Fibroblast of lung (primary cell): ENCODE measurements at regions not wholly inside any gene's neighbourhood (a gene's known extent, or its start where the extent isn't known, plus 50 kb on each side); places are given as distances from the start of the nearest gene placed in this dataset.

Experiments used
- EZH2 ChIP-seq: IDR thresholded peaks from 2 replicates; pipeline ENCODE4 v1.5.1; 2012; ENCODE audit warnings: low read length, control low read depth, mild to moderate bottlenecking; ENCODE audit errors: missing control alignments
- TF ChIP-seq, protein P1 (sequence below), 2 donors: IDR thresholded peaks in 1 of 2; conservative IDR thresholded peaks in 1 of 2; 1 replicate in 1 of 2; 2 replicates in 1 of 2; pipeline ENCODE4 v1.5.1; 2011 to 2012; ENCODE audit warnings: low read length in 2 of 2, control low read depth in 1 of 2, inconsistent platforms in 1 of 2, low read depth in 1 of 2, mild to moderate bottlenecking in 1 of 2

DNA sequence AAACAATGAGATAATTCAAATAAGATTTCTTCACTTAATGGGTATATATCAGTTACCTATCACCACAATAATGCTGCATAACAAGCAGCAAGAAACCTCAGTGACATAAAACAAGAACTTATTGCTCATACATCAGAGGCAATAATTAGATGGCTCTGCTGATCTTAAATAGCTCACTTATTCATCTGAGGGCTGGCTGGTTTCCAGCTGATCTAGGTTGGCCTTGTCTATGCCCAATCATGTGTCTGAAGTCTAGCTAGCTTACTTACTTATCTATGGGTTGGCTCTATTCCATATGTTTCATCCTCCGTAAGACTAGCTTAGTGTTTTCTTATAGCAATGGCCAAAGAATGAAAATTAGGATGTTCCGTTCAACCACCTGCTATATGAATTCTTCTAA, 109.4 kb upstream of the AGTR1 start:
- TF ChIP-seq, protein P1, sequence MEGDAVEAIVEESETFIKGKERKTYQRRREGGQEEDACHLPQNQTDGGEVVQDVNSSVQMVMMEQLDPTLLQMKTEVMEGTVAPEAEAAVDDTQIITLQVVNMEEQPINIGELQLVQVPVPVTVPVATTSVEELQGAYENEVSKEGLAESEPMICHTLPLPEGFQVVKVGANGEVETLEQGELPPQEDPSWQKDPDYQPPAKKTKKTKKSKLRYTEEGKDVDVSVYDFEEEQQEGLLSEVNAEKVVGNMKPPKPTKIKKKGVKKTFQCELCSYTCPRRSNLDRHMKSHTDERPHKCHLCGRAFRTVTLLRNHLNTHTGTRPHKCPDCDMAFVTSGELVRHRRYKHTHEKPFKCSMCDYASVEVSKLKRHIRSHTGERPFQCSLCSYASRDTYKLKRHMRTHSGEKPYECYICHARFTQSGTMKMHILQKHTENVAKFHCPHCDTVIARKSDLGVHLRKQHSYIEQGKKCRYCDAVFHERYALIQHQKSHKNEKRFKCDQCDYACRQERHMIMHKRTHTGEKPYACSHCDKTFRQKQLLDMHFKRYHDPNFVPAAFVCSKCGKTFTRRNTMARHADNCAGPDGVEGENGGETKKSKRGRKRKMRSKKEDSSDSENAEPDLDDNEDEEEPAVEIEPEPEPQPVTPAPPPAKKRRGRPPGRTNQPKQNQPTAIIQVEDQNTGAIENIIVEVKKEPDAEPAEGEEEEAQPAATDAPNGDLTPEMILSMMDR (conservative IDR thresholded peaks at IDR 0.05 in 1 of 2, IDR thresholded peaks at IDR 0.05 in 1 of 2; ENCODE audit: low read depth in 1 of 2, low read length in 2 of 2): no peak
- no peak for TF ChIP-seq EZH2
